Neural cell (in vitro differentiated cells): ENCODE measurements at regions not wholly inside any gene's neighbourhood (a gene's known extent, or its start where the extent isn't known, plus 50 kb on each side); places are given as distances from the start of the nearest gene placed in this dataset.

Source experiments
- CTCF ChIP-seq: fragments of 450-650 bp; IDR thresholded peaks from 2 replicates; pipeline ENCODE4 v1.5.1; 2014; ENCODE audit warnings: antibody characterized with exemption, mild to moderate bottlenecking, moderate library complexity; ENCODE audit not compliant: poor library complexity, severe bottlenecking
- EP300 ChIP-seq: fragments of 450-650 bp; conservative IDR thresholded peaks from 2 replicates; pipeline ENCODE4 v1.6.1; 2014; ENCODE audit warnings: antibody characterized with exemption, mild to moderate bottlenecking, moderate library complexity; ENCODE audit not compliant: poor library complexity, severe bottlenecking
- EZH2 ChIP-seq: fragments of 200-600, 300-800 bp; shearing (Covaris generic), sonication (generic); IDR thresholded peaks from 2 replicates; pipeline ENCODE4 v1.6.1; 2014; ENCODE audit warnings: antibody characterized with exemption, low read length, borderline replicate concordance, mild to moderate bottlenecking; ENCODE audit not compliant: insufficient read depth, poor library complexity, severe bottlenecking
- REST ChIP-seq: IDR thresholded peaks from 2 replicates; pipeline ENCODE4 v1.6.1; 2012; ENCODE audit warnings: borderline replicate concordance

GRCh38 chr5:28226407-28226806, 1188.0 kb upstream of the CDH9 start:
- TF ChIP-seq EZH2: no peak
- TF ChIP-seq EP300: no peak
- TF ChIP-seq REST: no peak
- TF ChIP-seq CTCF: no peak
